Activated CD8-positive, alpha-beta T cell treated with anti-CD3 and anti-CD28 coated beads for 36 hours (primary cell): ENCODE measurements at regions not wholly inside any gene's neighbourhood (a gene's known extent, or its start where the extent isn't known, plus 50 kb on each side); places are given as distances from the start of the nearest gene placed in this dataset.

Experiments
- ATAC-seq: fragments of 200-7000 bp; cut with Tn5 transposase; one replicate; pipeline ENCODE4 v1.10.0; 2021; ENCODE audit warnings: mild to moderate bottlenecking, moderate library complexity
- CTCF ChIA-PET: fragments of 350-600 bp; sonication (Branson Sonifier 250); formaldehyde crosslinking; loops from one replicate; lab custom pipeline; 2021; ENCODE audit warnings: antibody characterized with exemption; lab: Charles Lee
- POLR2A ChIA-PET: fragments of 350-600 bp; sonication (Branson Sonifier 250); formaldehyde crosslinking; loops from one replicate; lab custom pipeline; 2021; ENCODE audit warnings: antibody characterized with exemption; lab: Charles Lee
- DNase-seq: peaks from one replicate; pipeline ENCODE4 v3.0.0-alpha.2; 2020
- H3K27ac Mint-ChIP-seq: one replicate; pipeline ENCODE4 v1.8.0; 2021; ENCODE audit warnings: mild to moderate bottlenecking, mixed read lengths
- H3K27me3 Mint-ChIP-seq: one replicate; pipeline ENCODE4 v1.8.0; 2021; ENCODE audit warnings: mixed read lengths
- H3K36me3 Mint-ChIP-seq: one replicate; pipeline ENCODE4 v1.8.0; 2021; ENCODE audit warnings: low read depth, mixed read lengths
- H3K4me1 Mint-ChIP-seq: one replicate; pipeline ENCODE4 v1.8.0; 2021; ENCODE audit warnings: low read depth, mixed read lengths
- H3K4me3 Mint-ChIP-seq: one replicate; pipeline ENCODE4 v1.8.0; 2021; ENCODE audit warnings: mild to moderate bottlenecking, moderate library complexity, mixed read lengths
- H3K9me3 Mint-ChIP-seq: one replicate; pipeline ENCODE4 v1.8.0; 2021; ENCODE audit warnings: mixed read lengths
- intact Hi-C: fragments of 100-400 bp; cut with micrococcal nuclease; formaldehyde crosslinking; loops from one replicate; pipeline ENCODE4 v1.10.0; 2022
- TF ChIP-seq, protein P1 (sequence below): fragments of 200-600 bp; IDR thresholded peaks from one replicate; pipeline ENCODE4 v1.8.0; 2022; ENCODE audit warnings: antibody characterized with exemption, mild to moderate bottlenecking

DNA sequence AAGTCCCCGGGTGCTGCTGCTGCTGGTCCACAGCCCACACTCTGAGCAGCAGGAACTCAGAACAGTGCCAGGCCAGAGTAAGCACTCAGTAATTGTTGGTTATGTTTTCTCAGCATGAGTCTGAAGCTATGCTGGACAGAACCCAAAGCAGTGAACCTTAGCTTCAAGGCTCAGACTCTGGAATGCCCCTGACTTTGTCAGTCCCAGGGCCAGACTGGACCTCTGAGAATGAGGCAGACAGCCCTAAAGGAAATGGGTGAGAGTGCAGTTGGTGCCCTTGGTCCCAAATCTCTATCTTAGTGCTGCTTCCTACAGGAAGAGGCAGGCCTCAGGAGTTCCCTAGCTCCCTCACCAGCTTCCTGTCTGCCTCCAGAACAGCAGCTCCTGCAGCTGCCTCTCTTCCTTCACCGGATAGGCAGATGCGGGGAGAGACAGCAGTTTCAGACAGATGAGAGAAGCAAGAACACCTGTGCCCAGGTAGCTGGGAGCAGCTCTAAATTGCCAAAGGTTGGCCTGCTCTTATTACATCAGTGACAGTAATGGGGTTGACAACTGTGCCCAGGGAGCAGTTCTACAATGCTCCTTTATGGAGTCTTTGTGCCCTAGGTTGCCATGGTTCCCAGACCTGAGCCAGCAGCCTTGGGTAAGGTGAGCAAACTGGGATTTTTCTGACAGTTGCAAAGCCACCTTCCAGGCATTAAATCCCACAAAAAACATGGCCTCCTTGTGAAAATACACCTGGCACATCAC lies 82.2 kb upstream of the CXCL14 start:
- TF ChIP-seq, protein P1, sequence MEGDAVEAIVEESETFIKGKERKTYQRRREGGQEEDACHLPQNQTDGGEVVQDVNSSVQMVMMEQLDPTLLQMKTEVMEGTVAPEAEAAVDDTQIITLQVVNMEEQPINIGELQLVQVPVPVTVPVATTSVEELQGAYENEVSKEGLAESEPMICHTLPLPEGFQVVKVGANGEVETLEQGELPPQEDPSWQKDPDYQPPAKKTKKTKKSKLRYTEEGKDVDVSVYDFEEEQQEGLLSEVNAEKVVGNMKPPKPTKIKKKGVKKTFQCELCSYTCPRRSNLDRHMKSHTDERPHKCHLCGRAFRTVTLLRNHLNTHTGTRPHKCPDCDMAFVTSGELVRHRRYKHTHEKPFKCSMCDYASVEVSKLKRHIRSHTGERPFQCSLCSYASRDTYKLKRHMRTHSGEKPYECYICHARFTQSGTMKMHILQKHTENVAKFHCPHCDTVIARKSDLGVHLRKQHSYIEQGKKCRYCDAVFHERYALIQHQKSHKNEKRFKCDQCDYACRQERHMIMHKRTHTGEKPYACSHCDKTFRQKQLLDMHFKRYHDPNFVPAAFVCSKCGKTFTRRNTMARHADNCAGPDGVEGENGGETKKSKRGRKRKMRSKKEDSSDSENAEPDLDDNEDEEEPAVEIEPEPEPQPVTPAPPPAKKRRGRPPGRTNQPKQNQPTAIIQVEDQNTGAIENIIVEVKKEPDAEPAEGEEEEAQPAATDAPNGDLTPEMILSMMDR, result no peak
- CTCF ChIA-PET, result no interaction called here
- Mint-ChIP-seq H3K4me3 (no peak overlapping the region), H3K36me3 (no peaks in the 10 kb centered on the region), H3K4me1 (no peaks in the 10 kb centered on the region), H3K27ac (no peak overlapping the region), H3K27me3 (peaks cover 11% of the 10 kb centered on the region), H3K9me3 (peaks cover 11% of the 10 kb centered on the region)
- POLR2A ChIA-PET, result no interaction called here
- DNase-seq, result no peak
- intact Hi-C loops, result no loop called here
- ATAC-seq, result no peak

DNA sequence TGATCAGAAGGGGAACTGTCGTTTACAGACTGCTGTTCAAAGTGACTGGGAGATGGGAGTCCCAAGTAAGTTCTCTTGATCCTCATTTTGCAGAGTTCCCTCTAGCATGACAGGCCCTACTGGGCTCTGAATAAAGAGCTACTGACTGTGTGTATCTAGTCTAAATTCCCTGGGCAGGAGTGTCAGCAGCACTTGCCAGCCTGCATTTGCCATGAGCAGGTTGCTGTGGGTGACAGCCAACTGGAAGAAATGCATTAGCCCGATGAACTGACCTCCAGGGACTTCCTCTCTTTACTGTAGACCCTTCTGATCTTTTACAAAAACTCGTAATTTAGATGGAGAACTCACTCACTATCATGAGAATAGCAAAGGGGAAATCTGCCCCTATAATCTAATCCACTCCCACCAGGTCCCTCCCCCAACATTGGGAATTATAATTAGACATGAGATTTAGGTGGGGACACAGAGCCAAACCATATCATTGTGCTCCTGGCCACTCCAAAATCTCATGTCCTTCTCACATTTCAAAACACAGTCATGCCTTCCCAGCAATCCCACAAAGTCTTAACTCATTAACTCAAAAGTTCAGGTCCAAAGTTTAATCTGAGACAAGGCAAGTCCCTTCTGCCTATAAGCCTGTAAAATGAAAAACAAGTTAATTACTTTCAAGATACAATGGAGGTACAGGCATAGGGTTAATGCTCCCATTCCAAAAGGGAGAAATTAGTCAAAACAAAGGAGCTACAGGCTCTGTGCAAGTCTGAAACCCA lies 78.9 kb upstream of the CXCL14 start:
- Mint-ChIP-seq H3K27ac (no peak overlapping the region), H3K4me1 (no peaks in the 10 kb centered on the region), H3K4me3 (no peak overlapping the region), H3K36me3 (no peaks in the 10 kb centered on the region), H3K9me3 (peaks cover 11% of the 10 kb centered on the region), H3K27me3 (peaks cover 4% of the 10 kb centered on the region)
- DNase-seq, result no peak
- intact Hi-C loops, result no loop called here
- ChIA-PET POLR2A (no interaction called here), CTCF (no interaction called here)
- ATAC-seq, result no peak
- TF ChIP-seq, protein P1, result no peak

DNA sequence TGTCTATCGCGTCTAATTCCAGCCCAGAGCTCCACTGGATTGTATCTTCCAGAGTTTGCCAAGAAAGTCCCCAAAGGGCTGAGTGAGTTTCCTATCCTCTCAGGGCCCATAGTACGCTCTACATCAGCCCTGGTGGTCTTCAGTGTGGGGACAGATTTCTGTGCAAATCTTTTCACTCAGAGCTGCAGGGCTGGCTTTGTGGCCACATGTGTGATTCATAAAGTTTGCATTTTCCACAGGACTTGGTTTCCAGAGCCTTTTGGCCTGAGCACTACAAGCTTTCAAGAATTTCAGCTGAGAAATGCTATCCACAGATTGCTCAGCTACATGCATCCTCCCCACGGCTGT lies 76.7 kb upstream of the CXCL14 start:
- H3K4me3 Mint-ChIP-seq, result no peak overlapping the region
- no peak for DNase-seq
- no peaks in the 10 kb centered on the region for H3K36me3 Mint-ChIP-seq
- H3K4me1 Mint-ChIP-seq, result no peaks in the 10 kb centered on the region
- ChIA-PET POLR2A (no interaction called here), CTCF (interaction anchor here (0.6 kb wide), 1 partner anchor 10 kb away, joined by 3 read pairs; no protein-coding TSS in a partner anchor)
- intact Hi-C loops, result no loop called here
- no peak for ATAC-seq
- peaks cover 4% of the 10 kb centered on the region for H3K27me3 Mint-ChIP-seq
- no peak overlapping the region for H3K27ac Mint-ChIP-seq
- H3K9me3 Mint-ChIP-seq, result peaks cover 11% of the 10 kb centered on the region
- TF ChIP-seq, protein P1, result no peak

DNA sequence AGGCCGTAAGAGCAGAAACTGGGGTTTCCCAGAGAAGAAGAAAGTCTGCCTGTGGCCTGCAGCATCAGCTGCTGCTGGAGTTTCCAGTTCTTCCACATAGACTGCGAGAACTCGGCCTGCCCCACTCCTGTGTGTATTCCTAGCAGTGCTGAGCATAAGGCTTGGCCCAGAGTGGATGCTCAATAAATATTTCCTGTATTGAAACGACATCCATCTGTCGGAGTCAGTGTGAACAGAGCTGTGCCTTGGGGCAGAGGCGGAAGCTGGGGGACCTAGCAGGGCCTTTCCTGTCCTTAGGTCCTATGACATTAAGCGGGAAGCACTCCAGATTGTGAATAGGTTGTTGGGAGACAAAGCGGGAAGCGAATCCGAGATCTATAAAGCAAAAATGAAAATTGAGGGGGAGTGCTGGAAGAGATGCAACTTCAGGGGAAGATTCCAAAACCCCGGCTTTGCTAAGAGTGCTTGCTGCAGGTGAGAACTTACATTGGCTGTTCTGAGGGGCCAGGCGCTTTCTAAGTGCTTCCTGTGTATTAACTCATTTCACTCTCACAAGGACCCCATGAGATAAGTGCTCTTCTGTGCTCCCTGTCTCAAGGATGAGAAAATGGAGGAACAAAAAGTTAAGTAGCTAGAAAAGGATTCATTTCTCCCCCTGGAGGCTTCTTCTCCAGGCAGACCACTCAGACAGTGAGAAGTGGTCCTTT lies 76.1 kb upstream of the CXCL14 start:
- TF ChIP-seq, protein P1, result no peak
- peaks cover 8% of the 10 kb centered on the region for H3K9me3 Mint-ChIP-seq
- ChIA-PET CTCF (interaction anchor here (0.6 kb wide), 1 partner anchor 11 kb away, joined by 3 read pairs; no protein-coding TSS in a partner anchor), POLR2A (no interaction called here)
- no peak overlapping the region for H3K4me3 Mint-ChIP-seq
- ATAC-seq (no peak), DNase-seq (no peak)
- H3K27ac Mint-ChIP-seq, result no peak overlapping the region
- intact Hi-C loops, result no loop called here
- no peaks in the 10 kb centered on the region for H3K36me3 Mint-ChIP-seq
- H3K4me1 Mint-ChIP-seq, result no peaks in the 10 kb centered on the region
- peaks cover 4% of the 10 kb centered on the region for H3K27me3 Mint-ChIP-seq

DNA sequence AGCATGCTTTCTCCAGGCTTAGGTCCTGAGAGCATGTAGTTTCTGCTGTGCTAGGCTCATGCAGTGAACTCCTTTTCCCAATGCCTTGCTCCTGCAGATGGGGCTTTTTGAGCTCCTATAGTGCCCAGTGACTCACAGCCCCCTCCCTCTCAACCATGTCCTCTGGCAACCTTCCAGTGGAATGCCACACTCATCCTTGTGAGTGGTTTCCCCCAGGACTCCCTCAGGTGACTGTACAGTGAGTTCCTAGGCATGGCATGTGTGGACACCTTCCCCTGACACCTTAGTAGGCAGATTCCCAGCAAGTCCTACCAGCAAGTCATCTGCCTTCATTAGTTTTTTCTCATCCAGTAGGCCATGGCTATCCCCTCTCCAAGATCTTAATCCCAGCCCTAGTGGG lies 72.4 kb upstream of the CXCL14 start:
- ChIA-PET POLR2A (no interaction called here), CTCF (no interaction called here)
- H3K27ac Mint-ChIP-seq, result no peak overlapping the region
- intact Hi-C loops, result no loop called here
- no peaks in the 10 kb centered on the region for H3K4me1 Mint-ChIP-seq
- DNase-seq, result no peak
- TF ChIP-seq, protein P1, result no peak
- H3K4me3 Mint-ChIP-seq, result no peak overlapping the region
- H3K27me3 Mint-ChIP-seq, result peaks cover 3% of the 10 kb centered on the region
- no peaks in the 10 kb centered on the region for H3K9me3 Mint-ChIP-seq
- H3K36me3 Mint-ChIP-seq, result no peaks in the 10 kb centered on the region
- no peak for ATAC-seq
